ENCODE measurements at regions not wholly inside any gene's neighbourhood (a gene's known extent, or its start where the extent isn't known, plus 50 kb on each side); places are given as distances from the start of the nearest gene placed in this dataset.

GRCh38 chr14:49970474-49971147 lies 77.7 kb downstream of the ARF6 start:
- DNase-seq (ENCODE audit: low read depth in 4 of 4, low spot score in 3 of 4) = no peak

DNA sequence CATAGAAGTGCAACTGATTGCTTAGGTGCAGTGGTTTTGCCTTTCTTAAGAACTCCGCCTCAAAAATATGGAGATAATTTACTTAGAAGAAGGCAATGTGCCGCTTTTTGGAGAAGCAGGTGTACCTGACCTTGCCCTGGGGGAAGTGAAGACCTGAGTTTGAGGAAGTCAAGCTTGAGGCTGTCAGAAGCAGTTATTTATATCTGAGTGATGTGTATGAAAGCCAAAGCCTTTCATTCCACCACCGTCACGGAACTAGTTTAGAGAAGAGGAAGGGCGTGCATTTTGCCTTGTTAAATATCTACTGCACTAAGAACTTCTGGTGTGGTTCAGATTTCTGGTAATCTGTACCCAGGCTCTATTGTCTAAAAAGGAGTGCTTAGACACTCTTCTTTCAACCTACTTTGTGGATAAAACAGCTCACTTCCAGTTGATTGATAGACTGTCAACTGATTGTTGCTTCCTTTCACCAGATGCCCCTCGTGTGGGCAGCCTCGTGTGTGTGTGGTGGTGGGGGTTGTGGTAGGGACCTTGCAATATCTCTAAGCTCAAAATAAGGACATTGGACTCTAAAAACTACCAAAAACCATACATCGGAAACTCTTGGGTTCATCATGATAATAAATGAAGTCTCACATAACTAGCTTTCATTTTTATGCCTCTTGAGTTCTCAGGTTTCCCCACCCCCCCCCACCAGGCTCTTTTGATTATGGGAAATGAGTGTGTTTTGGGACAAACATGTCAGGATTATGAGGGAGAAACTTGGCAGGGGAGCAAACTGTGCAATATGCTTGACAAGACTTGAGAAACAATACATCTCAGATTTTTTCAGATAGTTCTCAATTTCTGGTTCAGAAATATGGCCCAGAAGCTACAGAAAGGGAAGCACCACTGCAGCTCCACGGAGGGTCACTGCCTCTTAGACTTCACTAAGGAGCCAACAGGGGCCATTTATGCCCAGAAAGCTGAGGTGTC lies 78.6 kb downstream of the ARF6 start:
- no peak for DNase-seq (ENCODE audit: low read depth in 4 of 4, low spot score in 3 of 4)

DNA sequence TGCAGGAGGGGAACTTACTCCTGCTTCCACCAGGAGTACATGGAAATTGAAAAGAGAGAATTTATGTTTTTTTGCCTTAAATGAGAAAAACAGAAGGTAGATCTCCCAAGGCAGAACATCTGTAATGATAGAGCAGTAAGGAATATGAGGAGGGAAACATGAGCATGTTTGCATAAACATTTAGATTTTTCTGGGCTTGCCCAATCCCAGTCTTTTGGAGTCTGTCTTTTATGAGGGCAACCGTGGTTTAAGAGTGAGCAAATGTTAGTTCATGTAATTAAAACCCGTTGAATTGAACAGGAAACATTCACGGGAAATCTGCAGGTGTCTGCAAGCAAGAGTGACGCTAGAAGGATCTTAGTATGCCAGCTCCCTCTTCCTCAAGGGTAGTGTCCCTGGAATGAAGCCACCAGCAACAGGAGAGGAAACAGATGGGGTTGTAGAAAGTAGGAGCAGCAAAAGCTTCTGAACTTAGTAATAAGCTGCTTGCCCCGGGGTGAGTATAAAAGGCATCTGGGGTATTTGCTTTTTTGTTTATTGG lies 79.3 kb downstream of the ARF6 start:
- no peak for DNase-seq (ENCODE audit: low read depth in 4 of 4, low spot score in 3 of 4)

DNA sequence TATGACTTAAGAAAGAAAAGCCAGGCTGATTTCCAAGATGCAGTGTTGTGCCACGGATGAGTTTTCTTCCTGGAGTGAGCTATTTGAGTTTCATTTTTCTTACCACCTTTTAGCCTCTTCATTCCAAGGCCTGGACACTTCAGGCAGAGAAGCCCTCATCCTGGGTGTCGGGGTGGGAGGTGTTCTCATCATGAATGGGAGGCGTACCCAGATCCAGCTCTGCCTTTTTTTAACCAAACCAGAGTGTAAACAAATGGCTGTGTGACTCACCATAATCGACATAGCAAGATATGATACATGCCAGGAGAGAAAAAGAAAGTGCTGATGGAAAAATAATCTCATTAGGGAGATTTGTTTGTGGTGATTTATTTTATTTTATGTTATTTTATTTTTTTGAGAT lies 79.9 kb downstream of the ARF6 start:
- DNase-seq (ENCODE audit: low read depth in 4 of 4, low spot score in 3 of 4) = no peak

DNA sequence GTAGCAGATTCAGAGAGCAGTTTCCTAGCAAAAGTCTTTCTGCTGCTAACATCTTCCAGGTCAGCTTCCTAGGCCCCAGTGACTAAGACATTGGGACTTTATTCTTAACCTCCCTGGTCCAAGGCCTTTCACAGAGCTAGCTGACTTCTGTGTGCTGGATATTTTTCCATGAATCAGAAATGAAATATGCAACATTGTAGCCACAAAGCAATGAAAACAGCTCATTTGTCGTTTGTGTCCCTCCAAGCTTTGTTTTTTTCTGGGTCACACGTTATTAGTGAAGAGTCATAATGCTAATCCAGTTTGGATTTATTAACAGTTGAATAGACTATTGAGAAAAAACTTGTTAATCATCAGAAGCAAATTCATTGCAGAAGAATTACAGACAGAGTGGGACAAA lies 82.4 kb downstream of the ARF6 start:
- DNase-seq (ENCODE audit: low read depth in 4 of 4, low spot score in 3 of 4) = no peak

DNA sequence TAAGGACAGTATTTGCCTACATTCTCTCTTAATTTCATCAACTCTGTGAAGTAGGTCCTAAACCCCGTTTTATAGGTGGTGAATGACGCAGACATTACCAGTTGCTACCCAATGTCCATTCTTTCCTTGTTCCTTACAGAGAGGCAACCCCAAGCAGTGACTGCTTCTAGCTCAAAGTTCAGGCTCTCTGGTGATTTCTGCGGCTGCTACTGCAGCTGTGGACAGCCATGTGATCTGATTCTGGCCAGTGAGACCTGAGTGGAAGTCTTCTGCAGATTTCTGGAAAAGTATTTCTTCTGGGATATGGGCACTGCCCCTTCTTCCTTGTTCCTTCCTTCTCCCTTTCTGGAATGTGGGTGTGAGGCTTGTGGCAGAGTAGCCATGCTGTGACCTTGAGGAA lies 82.9 kb downstream of the ARF6 start:
- no peak for DNase-seq (ENCODE audit: low read depth in 4 of 4, low spot score in 3 of 4)

DNA sequence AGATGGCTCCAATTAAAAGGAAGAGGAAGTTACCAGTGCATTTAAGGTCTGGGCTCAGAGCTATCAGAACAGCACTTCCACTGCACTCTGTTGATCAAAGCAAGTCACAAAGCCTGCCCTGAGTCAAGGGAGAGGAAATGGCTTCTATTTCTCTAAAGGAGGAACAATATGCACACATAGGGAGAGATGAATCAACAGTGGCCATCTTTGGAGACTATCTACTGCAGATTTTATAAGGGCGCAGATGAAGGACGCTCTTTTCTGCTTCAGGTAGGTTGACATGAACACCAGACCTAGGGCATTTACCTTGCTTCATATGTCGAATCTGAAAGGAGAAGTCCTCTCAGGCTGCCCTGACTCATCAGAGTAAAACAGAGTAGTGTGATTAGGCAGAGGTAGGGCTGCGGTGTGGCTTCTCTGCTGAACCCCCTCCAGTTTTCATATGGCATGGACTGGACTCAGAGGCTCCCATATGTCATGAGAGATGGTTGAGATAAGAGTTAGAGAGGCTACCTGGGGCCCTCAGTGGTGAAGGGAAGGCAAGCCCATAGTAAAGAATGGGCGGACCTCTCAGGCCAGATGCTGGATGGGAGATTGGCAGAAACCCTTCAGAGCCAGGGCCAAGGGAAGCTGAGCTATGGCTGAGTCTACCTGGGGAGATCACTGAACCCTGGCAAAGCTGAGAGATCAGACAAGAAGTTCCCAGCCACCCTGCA lies 84.4 kb downstream of the ARF6 start:
- DNase-seq (ENCODE audit: low read depth in 4 of 4, low spot score in 3 of 4) = no peak

DNA sequence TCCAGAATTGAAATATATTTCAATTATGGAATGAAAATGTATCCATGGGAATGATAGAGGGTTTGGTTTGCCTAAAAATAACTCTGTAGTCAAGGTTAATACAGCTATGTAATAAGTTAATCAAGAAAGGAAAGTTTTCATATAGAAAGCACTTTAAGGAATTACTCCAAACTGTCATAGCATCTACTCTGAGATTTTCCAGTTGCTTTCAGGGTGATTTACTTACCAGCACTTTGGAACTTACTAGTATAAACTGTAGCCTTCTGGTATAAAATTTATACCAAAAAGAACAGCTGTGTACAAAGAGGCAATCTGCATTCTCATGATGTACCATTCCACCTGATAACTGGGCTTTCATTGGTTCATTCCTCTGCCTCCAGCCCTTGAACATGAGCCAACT lies 87.1 kb downstream of the ARF6 start:
- no peak for DNase-seq (ENCODE audit: low read depth in 4 of 4, low spot score in 3 of 4)

- no peak for DNase-seq (ENCODE audit: low read depth in 4 of 4, low spot score in 3 of 4)
Observed at GRCh38 chr14:49982082-49982481, 89.2 kb downstream of the ARF6 start.

DNA sequence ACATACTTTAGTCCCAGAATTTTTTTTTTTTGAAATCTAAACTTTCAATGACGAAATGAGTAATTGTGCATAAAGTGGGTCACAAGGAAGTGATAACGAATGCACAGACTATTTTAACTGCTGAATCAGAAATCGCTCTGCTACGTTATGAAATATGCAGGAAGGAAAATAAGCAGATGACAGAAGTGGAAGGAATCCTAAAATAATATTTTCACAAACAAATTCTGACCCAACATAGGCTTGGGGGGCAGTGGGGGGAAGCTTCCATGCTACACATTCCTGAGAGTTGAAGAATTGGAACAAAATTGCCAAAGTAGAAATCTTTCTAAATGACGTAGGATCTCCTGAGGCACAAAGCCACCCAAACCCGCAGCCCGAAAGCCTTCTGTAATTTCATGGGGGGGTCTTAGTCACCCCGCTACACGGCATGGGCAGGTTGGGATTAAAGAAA lies 89.6 kb downstream of the ARF6 start:
- DNase-seq (ENCODE audit: low read depth in 4 of 4, low spot score in 3 of 4) = no peak

DNA sequence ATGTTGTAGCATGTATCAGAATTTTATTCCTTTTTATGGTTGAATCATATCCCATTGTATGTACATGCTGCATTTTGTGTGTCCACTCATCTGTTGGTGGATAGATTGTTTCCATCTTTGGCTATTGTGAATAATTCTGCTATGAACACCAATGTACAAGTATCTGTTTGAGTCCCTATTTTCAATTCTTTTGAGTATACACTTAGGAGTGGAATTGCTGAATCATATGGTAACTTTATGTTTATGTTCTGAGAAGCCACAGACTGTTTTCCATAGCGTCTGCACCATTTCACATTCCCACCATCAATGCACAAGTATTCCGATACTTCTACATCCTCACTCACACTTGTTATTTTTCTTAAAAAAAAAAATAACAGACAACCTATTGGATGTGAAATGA lies 91.5 kb downstream of the ARF6 start:
- DNase-seq (ENCODE audit: low read depth in 4 of 4, low spot score in 3 of 4) = no peak

GRCh38 chr14:49986343-49987014 lies 93.6 kb downstream of the ARF6 start:
- DNase-seq (ENCODE audit: low read depth in 4 of 4, low spot score in 3 of 4) = no peak

GRCh38 chr14:49988080-49988990 lies 95.5 kb downstream of the ARF6 start:
- no peak for DNase-seq (ENCODE audit: low read depth in 4 of 4, low spot score in 3 of 4)

- DNase-seq (ENCODE audit: low read depth in 4 of 4, low spot score in 3 of 4) = no peak
Observed at GRCh38 chr14:49989966-49990365, 97.1 kb downstream of the ARF6 start.

DNA sequence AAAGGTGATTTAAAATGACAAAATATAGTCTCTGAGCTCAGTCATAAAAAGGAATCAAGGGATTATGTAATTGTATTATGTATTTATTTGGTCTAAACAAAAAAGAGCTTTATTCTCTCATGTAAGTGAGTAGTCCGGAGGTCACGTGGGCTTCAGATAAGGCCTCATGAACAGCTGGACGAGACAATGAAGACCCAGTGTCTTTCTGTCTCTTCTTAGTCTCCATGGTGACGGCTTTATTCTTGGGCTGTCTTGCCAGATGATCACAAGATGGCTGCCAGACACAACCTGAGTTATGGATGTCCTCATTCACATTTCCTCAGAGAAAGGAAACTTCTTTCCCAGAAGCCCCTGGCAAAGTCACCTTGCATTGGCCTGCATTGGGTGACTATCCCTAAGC lies 98.6 kb downstream of the ARF6 start:
- DNase-seq (ENCODE audit: low read depth in 4 of 4, low spot score in 3 of 4) = no peak

DNA sequence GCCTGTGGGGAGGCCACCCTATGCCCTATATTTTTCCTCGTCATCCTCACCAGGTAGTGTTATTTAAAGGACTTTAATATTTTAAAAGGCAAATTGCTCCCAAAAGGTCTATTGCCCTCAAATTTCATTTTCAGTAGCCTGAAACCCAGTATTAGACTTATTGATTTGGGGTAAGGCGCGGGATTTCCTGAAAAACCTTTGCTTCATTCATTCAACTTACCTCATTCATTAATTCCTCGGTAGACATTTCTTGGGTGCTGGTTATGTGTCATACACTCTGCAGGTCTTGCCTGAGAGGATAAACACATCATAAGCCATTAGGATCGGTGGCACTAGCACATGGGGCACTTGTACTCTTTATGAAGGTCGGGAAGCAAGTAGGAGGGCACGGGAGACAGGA lies 99.2 kb downstream of the ARF6 start:
- no peak for DNase-seq (ENCODE audit: low read depth in 4 of 4, low spot score in 3 of 4)

- no peak for DNase-seq (ENCODE audit: low read depth in 4 of 4, low spot score in 3 of 4)
Observed at GRCh38 chr14:49992448-49992847, 99.6 kb downstream of the ARF6 start.

DNA sequence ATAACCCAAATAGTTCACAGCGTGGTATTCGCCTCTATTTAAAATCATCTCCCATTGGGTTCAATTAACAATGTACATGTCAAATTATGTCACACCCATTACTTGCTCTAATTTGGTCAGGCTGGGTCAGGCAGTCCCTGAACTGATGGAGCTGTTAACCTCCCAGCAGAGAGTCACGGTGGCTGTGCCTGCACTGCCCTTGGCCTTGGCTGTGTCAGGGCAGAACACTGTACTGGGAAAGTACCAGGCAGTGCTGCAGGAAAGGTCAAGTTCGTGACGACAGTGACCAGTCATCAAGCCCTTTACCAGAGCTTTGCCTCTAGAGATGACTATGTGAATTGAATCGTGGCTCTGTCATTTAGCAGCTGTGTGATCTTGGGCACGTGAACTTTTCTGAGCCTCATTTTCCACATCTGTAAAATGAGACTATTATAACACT lies 100.0 kb downstream of the ARF6 start:
- DNase-seq (ENCODE audit: low read depth in 4 of 4, low spot score in 3 of 4) = no peak

GRCh38 chr14:49993565-49993964 lies 100.7 kb downstream of the ARF6 start:
- DNase-seq (ENCODE audit: low read depth in 4 of 4, low spot score in 3 of 4) = no peak
